ENCODE measurements at regions not wholly inside any gene's neighbourhood (a gene's known extent, or its start where the extent isn't known, plus 50 kb on each side); places are given as distances from the start of the nearest gene placed in this dataset.

DNA sequence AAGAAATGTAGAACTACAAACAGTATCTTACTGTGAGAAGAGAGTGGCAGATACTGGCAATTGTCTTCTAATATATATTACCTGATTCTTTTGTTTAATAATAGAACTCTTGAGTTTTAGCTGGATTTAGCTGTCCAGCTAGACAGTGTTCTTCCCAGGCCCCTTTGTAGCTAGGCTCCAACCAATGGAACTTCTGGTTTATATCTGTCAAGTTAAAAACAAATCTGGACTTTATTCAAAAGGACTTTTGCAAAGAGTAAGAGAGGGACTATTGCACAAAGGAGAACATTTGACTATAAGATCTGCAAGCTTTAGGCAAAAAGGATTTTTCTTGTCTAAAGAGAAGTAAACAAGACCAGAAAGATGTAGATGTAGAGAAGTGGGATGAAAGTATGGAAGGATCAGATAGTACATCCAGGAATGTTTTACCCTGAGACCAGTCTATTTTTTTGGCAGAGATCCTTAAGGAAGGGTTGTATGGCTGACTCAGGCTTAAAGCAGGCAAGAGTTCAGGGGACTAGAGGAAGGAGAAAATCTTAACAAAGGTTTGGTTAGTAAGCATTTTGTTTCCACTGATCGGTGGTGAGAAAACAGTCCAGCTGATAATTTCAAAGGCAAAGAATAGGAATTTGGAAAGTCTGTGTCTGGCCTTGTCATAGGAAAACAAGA is 111.1 kb upstream of the PLEKHA5 start:
- TF ChIP-seq FOXM1 (IDR thresholded peaks at IDR 0.05; ENCODE audit: borderline replicate concordance, low read depth) (no peak), CREB1 (IDR thresholded peaks at IDR 0.05; ENCODE audit: low read depth) (no peak), CEBPB (IDR thresholded peaks at IDR 0.05) (no peak), EP300 (IDR thresholded peaks at IDR 0.05; ENCODE audit: borderline replicate concordance) (no peak), TEAD4 (IDR thresholded peaks at IDR 0.05) (no peak), YY1 (IDR thresholded peaks at IDR 0.05; ENCODE audit: low read depth) (no peak), EGR1 (IDR thresholded peaks at IDR 0.05) (no peak), NFIC (IDR thresholded peaks at IDR 0.05) (no peak), USF1 (IDR thresholded peaks at IDR 0.05) (no peak), ZBTB7A (IDR thresholded peaks at IDR 0.05; ENCODE audit: low read depth) (no peak), RAD21 (IDR thresholded peaks at IDR 0.05; ENCODE audit: low read depth) (no peak), TAF1 (IDR thresholded peaks at IDR 0.05; ENCODE audit: low read depth) (no peak)
- TF ChIP-seq, protein P1, sequence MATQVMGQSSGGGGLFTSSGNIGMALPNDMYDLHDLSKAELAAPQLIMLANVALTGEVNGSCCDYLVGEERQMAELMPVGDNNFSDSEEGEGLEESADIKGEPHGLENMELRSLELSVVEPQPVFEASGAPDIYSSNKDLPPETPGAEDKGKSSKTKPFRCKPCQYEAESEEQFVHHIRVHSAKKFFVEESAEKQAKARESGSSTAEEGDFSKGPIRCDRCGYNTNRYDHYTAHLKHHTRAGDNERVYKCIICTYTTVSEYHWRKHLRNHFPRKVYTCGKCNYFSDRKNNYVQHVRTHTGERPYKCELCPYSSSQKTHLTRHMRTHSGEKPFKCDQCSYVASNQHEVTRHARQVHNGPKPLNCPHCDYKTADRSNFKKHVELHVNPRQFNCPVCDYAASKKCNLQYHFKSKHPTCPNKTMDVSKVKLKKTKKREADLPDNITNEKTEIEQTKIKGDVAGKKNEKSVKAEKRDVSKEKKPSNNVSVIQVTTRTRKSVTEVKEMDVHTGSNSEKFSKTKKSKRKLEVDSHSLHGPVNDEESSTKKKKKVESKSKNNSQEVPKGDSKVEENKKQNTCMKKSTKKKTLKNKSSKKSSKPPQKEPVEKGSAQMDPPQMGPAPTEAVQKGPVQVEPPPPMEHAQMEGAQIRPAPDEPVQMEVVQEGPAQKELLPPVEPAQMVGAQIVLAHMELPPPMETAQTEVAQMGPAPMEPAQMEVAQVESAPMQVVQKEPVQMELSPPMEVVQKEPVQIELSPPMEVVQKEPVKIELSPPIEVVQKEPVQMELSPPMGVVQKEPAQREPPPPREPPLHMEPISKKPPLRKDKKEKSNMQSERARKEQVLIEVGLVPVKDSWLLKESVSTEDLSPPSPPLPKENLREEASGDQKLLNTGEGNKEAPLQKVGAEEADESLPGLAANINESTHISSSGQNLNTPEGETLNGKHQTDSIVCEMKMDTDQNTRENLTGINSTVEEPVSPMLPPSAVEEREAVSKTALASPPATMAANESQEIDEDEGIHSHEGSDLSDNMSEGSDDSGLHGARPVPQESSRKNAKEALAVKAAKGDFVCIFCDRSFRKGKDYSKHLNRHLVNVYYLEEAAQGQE (IDR thresholded peaks at IDR 0.05; ENCODE audit: low read depth): no peak
- TF ChIP-seq, protein P2, sequence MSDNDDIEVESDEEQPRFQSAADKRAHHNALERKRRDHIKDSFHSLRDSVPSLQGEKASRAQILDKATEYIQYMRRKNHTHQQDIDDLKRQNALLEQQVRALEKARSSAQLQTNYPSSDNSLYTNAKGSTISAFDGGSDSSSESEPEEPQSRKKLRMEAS (IDR thresholded peaks at IDR 0.05): no peak
